ENCODE measurements at regions not wholly inside any gene's neighbourhood (a gene's known extent, or its start where the extent isn't known, plus 50 kb on each side); places are given as distances from the start of the nearest gene placed in this dataset.

DNA sequence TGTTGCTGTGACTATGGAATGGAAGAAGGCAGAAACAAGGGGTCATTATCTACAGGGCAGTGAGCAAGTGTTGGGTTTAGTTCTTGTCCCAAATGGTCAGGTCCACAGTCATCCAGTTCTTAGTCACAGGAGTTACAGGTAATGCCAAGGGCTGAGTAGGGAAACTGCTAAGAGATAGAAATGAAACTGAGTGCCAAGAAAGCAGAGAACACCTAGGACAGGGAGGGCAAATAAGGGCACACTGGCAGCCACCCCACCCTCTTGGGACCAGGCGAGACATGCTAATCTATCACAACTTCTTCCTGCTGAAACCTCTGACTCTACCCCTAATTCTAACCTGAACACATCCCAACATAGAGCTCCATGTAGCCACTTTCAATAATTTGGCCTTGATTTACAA, 103.2 kb downstream of the KLF4 start:
- TF ChIP-seq, protein P1, sequence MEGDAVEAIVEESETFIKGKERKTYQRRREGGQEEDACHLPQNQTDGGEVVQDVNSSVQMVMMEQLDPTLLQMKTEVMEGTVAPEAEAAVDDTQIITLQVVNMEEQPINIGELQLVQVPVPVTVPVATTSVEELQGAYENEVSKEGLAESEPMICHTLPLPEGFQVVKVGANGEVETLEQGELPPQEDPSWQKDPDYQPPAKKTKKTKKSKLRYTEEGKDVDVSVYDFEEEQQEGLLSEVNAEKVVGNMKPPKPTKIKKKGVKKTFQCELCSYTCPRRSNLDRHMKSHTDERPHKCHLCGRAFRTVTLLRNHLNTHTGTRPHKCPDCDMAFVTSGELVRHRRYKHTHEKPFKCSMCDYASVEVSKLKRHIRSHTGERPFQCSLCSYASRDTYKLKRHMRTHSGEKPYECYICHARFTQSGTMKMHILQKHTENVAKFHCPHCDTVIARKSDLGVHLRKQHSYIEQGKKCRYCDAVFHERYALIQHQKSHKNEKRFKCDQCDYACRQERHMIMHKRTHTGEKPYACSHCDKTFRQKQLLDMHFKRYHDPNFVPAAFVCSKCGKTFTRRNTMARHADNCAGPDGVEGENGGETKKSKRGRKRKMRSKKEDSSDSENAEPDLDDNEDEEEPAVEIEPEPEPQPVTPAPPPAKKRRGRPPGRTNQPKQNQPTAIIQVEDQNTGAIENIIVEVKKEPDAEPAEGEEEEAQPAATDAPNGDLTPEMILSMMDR (IDR thresholded peaks at IDR 0.05; ENCODE audit: insufficient read depth, low read depth, low read length): no peak
- TF ChIP-seq EZH2 (IDR thresholded peaks at IDR 0.05; ENCODE audit: insufficient read depth, low read length): no peak
